Kidney (tissue), 13 donors: ENCODE measurements at regions not wholly inside any gene's neighbourhood (a gene's known extent, or its start where the extent isn't known, plus 50 kb on each side); places are given as distances from the start of the nearest gene placed in this dataset.

Source experiments
- DNase-seq, 5 donors: peaks; one replicate each; pipeline ENCODE4 v3.0.0-alpha.2; 2013 to 2020
- FAIRE-seq: peaks from 2 replicates; lab custom pipeline; 2012; peaks lifted over from hg19 to GRCh38; lab: Jason Lieb, UNC
- H3K27ac ChIP-seq, 2 donors: one replicate each; pipeline ENCODE4 v1.7.0; 2013; ENCODE audit warnings: low read depth in 2 of 2, low read length in 2 of 2, inconsistent platforms in 1 of 2
- H3K27me3 ChIP-seq: one replicate; pipeline ENCODE4 v1.7.1; 2013; ENCODE audit warnings: low read length, inconsistent platforms; ENCODE audit not compliant: control insufficient read depth, insufficient read depth
- H3K36me3 ChIP-seq, 3 donors: one replicate each; pipeline versions ENCODE4 v1.7.0 to v1.7.1; 2013; ENCODE audit warnings: low read length in 3 of 3, control low read depth in 1 of 3, inconsistent platforms in 1 of 3; ENCODE audit not compliant: insufficient read depth in 3 of 3, control insufficient read depth in 2 of 3
- H3K4me1 ChIP-seq, 3 donors: one replicate each; pipeline versions ENCODE4 v1.7.0 to v1.7.1; 2013; ENCODE audit warnings: low read length in 3 of 3, inconsistent platforms in 1 of 3, low read depth in 1 of 3; ENCODE audit not compliant: control insufficient read depth in 2 of 3, insufficient read depth in 2 of 3
- H3K4me3 ChIP-seq, 3 donors: one replicate each; pipeline versions ENCODE4 v1.7.0 to v1.8.1; 2013; ENCODE audit warnings: low read length in 3 of 3, control low read depth in 1 of 3, inconsistent platforms in 1 of 3
- H3K9ac ChIP-seq, 3 donors: one replicate each; pipeline versions ENCODE4 v1.7.0 to v1.7.1; 2013; ENCODE audit warnings: low read length in 3 of 3, control low read depth in 1 of 3, inconsistent platforms in 1 of 3
- H3K9me3 ChIP-seq, 3 donors: one replicate each; pipeline versions ENCODE4 v1.7.0 to v1.7.1; 2013; ENCODE audit warnings: low read length in 3 of 3, control low read depth in 1 of 3, inconsistent platforms in 1 of 3; ENCODE audit not compliant: control insufficient read depth in 2 of 3, insufficient read depth in 1 of 3
- CTCF ChIP-seq: IDR thresholded peaks from 3 replicates; pipeline ENCODE4 v1.5.1; 2012; ENCODE audit warnings: mild to moderate bottlenecking, moderate library complexity, borderline replicate concordance; ENCODE audit not compliant: insufficient read depth; ENCODE audit errors: extremely low read depth
- intact Hi-C: fragments of 100-400 bp; cut with DNase I; formaldehyde crosslinking; loops from one replicate; pipeline ENCODE4 v1.11.1; 2022
- donor health status: control.
- donor health status: control.
- donor health status: control.
- donor health status: control.
- donor health status: control.
- donor health status: DM: yes; HTN: yes; CAD: no.
- donor health status: Normal renal cell carcinoma (clear cell type).

- DNase-seq (no peak), FAIRE-seq (no peak)
- no peak for TF ChIP-seq CTCF
- peaks cover 0 to 7% (median 0%) of the 10 kb centered on the region in 3 donors for H3K9me3 ChIP-seq
- H3K27ac ChIP-seq, result no peak overlapping the region
- H3K4me1 ChIP-seq, result no peaks in the 10 kb centered on the region
- H3K27me3 ChIP-seq, result no peaks in the 10 kb centered on the region
- H3K36me3 ChIP-seq, result no peaks in the 10 kb centered on the region
- no peak overlapping the region for H3K9ac ChIP-seq
- no peak overlapping the region for H3K4me3 ChIP-seq
- intact Hi-C loops, result no loop called here
Observed at GRCh38 chr12:18982226-18982949, 147.1 kb upstream of the PLEKHA5 start.

- Histone ChIP-seq H3K4me1 (no peaks in the 10 kb centered on the region), H3K36me3 (no peaks in the 10 kb centered on the region), H3K4me3 (no peak overlapping the region), H3K9ac (no peak overlapping the region), H3K27ac (no peak overlapping the region), H3K27me3 (no peaks in the 10 kb centered on the region), H3K9me3 (peaks cover 0 to 7% (median 0%) of the 10 kb centered on the region in 3 donors)
- DNase-seq (no peak), FAIRE-seq (no peak)
- intact Hi-C loops, result no loop called here
- no peak for TF ChIP-seq CTCF
Observed at GRCh38 chr12:18983854-18984253, 145.7 kb upstream of the PLEKHA5 start.

- Histone ChIP-seq H3K4me1 (no peaks in the 10 kb centered on the region), H3K36me3 (no peaks in the 10 kb centered on the region), H3K9me3 (no peaks in the 10 kb centered on the region), H3K9ac (no peak overlapping the region), H3K27me3 (no peaks in the 10 kb centered on the region), H3K27ac (no peak overlapping the region), H3K4me3 (no peak overlapping the region)
- no peak for FAIRE-seq
- intact Hi-C loops, result no loop called here
- no peak for DNase-seq
- TF ChIP-seq CTCF, result no peak
Observed at GRCh38 chr12:18990856-18991255, 138.7 kb upstream of the PLEKHA5 start.
